HG02763 (cell line): ENCODE measurements at regions not wholly inside any gene's neighbourhood (a gene's known extent, or its start where the extent isn't known, plus 50 kb on each side); places are given as distances from the start of the nearest gene placed in this dataset.
"Not testable (repeated sequence)": the region's sequence is repeated elsewhere in the genome, so short reads cannot be mapped to it uniquely, and the experiment has no call there.

Experiments
- ATAC-seq: cut with Tn5 transposase; IDR thresholded peaks from one replicate; pipeline ENCODE4 v1.9.1; 2021; ENCODE audit warnings: mild to moderate bottlenecking, moderate library complexity; ENCODE audit not compliant: unreplicated experiment

DNA sequence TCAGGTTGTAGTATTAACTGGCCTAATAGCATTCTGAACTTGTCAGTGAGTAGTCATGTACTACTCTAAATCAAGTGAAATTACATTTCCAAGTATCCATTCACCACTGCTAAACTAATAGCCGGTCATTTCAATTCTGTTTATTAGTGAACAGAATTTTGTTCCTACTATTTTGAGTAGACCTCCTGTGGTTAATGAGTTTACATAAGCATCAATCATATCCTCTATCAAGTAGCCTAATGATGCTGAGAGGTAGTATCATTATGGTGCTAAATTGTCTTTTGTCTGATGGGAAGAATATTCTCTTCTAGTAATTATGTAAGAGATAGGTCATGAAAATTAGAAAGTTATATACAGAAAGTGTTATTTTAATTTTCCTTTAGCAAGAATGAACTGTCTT is 602.8 kb downstream of the KCNT2 start:
- no peak for ATAC-seq

DNA sequence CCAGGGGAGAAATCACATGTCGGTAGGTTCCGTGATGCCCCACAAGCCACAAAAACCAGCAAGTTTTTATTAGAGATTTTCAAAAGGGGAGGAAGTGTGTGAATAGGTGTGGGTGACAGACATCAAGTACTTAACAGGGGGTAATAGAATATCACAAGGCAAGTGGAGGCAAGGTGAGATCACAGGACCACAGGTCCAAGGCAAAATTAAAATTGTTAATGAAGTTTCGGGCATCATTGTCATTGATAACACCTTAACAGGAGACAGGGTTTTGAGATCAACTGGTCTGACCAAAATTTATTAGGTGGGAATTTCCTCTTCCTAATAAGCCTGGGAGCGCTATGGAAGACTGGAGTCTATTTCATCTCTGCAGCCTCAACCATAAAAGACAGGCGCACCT is 603.9 kb downstream of the KCNT2 start:
- not testable (repeated sequence) for ATAC-seq

DNA sequence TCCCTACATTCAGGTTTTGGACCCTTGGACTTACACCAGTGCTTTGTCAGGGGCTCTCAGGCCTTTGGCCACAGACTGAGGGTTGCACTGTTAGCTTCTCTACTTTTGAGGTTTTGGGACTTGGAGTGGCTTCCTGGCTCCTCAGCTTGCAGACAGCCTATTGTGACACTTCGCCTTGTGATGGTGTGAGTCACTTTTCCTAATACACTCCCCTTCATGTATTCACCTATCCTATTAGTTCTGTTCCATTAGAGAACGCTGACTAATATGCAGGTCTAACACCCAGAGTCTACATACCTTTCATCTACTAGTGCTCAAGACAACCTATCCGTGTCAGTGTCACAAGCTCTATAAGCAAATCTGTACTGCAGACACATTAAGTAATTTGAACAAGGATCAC is 605.3 kb downstream of the KCNT2 start:
- ATAC-seq = no peak

DNA sequence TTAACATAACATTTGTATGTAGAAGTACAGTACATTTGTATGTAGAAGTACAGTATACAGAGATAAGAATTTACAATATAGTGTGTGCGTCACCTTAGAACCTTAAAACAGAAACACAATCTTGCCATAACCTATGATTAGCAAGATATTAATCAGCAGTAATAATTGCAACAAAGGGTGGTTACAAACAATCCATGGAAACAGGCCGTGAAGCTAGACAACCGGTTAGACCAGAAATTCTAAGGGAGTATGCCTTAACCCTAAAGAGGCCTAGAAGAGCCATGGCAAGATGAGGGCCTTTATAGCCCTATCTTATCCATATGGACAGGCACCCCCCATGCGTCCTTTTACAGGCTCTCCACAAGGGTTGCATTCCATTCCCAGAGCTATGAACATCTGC is 605.9 kb downstream of the KCNT2 start:
- ATAC-seq = not testable (repeated sequence)

DNA sequence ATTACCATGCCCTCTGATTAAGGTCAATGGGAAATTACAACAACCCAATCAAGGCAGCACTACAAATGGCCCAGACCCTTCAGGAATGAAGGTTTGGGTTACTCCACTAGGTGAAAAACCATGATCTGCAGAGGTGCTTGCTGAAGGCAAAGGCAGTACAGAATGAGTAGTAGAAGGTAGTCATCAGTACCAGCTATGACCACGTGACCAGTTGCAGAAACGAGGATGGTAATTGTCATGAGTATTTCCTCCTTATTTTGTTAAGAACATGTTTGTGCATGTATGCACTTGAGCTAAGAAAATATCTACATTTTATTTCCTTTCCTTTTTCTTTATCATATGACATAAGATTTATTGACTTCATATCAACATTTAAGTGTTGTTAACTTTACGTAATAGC is 607.1 kb downstream of the KCNT2 start:
- no peak for ATAC-seq

DNA sequence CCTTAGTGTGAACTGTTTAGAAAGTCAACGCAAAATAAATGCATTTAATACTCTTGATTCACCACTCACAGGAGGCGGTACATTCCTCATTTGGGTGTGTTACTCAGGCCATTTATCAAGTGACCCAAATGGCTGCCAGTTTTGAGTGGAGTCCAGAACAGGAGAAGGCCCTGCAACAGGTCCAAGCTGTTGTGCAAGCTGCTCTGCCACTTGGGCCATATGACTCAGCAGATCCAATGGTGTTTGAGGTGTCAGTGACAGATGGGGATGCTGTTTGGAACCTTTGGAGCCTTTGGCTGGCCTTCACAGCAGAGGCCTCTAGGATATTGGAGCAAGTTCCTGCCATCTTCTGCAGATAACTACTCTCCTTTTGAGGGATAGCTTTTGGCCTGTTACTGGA is 609.2 kb downstream of the KCNT2 start:
- ATAC-seq = no peak

DNA sequence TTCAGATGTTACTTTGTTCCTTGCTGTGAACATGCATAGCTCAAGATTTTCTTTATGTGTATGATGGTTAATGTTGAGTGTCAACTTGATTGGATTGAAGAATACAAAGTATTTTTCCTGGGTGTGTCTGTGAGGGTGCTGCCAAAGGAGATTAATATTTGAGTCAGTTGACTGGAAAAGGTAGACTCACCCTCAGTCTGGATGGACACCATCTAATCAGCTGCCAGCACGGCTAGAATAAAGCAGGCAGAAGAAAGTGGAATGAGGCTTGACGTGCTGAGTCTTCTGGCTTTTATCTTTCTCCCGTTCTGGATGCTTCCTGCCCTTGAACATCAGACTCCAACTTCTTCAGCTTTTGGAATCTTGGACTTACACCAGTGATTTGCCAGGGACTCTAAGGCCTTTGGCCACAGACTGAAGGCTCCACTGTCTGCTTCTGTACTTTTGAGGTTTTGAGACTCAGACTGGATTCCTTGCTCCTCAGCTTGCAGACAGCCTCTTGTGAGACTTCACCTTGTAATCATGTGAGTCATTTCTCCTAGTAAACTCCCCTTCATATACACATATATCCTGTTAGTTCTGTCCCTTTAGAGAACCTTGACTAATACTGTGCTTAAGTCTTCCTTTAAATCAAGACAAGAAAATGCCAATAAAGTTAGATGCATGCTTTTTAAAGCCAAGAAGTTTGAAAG is 626.6 kb downstream of the KCNT2 start:
- ATAC-seq = no peak

DNA sequence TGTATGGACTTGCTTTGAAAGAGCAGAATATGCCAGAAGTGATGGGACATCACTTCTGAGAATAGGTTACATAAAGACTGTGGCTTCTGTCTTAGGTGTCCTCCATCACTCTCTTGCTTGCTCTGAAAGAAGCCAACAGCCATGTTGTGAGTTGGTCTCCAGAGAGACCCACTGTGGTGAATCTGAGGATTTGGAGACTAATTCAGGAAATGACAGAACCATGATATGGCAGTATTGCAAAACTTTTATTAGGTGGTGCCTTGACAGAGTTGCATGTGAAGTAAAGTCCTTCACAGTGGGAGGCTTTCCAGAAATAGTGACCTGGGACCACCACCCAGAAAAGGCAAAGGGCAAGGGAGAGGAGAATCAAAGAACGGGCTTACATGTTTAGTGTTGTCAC is 628.6 kb downstream of the KCNT2 start:
- ATAC-seq = no peak

DNA sequence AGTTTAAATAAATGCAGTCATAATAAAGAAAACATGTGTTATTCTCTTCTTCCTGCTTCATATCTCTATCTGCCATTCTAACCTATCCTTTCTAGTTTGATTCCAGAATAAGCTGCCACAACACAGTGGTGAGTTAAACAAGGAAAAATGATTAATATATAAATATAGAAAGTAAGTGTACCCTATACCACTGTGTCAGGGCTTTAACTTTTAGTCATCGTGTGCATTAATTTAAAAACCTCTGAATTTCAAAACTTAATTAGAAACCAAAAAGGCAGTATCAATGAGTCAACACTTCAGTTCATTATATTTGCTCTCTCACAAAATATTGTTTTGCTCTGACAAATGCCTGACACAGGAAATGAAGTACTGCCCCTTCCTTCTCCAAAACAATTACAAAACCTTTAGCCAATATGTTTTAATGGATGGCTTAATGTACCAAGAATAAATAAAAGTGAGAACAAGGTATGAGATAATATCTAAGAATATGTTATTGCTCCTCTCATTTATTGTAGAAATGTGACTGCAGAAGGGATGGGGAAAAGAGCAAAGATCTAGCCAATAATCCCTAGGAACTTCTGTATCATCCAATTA is 634.8 kb downstream of the KCNT2 start:
- ATAC-seq = no peak

DNA sequence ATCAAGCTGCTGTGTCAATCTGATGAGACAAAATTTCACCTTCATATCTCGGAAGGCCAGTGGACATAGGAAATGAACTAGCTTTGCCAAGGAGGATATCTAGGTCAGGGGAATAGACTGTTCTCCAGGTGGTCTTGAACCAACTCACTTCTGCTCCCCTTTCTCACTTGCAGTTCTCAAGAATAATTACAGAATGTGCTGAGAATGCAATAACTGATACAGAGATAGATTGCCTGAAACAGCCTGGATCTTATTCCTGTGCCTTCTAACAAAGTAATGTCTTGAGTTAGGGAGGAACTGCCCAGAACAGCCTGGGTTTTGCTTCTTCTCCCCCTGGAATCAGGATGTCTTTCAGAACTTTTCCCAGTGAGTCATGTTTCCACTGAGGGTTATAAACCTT is 636.7 kb downstream of the KCNT2 start:
- ATAC-seq = no peak

DNA sequence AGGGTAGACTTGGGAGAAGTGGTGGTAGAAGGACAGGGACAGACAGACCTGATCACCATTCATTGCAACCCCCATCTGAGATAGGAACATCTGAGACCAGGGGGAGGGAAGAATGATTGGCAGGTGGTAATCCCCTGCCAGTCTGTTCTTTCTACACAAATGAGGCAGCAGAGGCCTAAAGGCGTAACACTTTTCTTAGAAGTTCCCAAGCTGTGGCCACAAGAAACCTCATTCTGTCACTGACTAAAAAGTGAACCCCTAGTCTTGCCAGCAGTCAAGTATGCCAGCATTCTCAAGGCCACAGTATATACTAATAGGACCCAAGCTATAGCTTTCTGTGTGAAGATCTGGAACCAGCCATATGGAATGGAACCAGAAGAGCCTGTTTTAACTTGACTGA is 638.0 kb downstream of the KCNT2 start:
- ATAC-seq = no peak

DNA sequence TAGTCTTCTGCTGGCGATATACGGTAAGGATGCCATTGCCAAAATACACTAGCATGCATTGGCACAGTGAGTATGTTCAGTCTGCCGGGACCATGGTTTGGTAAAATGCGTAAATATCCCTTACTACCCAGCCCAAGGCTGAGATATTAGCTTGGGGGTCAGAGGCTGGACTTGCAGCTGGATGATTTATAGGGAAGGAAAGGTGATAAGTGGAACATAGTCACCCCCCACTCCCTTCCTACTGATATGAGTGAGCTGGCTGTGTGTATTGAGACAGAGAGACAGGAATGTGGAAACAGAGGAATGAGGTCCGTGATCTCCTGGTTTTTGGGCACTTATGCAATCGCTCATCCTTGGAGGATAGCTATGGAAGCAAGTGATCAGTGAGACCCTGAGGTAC is 642.8 kb downstream of the KCNT2 start:
- ATAC-seq = no peak

DNA sequence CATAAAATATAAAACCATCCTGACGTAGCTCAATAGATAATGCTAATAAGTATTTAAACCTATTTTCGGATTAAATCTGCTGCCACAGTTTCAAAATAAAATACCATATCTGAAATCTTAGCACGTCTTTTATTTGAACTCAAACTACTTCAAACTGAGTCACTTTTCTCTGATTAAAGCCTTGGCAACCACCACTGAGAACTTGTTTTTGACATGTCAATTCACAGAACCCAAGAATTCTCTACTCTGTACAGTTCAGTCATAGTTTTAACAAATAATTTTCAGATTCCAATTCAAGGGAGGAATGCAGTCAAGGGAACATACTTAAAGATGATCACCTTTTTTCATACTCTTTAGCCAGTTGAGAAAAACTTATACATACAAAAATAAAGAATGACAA is 643.2 kb downstream of the KCNT2 start:
- no peak for ATAC-seq

DNA sequence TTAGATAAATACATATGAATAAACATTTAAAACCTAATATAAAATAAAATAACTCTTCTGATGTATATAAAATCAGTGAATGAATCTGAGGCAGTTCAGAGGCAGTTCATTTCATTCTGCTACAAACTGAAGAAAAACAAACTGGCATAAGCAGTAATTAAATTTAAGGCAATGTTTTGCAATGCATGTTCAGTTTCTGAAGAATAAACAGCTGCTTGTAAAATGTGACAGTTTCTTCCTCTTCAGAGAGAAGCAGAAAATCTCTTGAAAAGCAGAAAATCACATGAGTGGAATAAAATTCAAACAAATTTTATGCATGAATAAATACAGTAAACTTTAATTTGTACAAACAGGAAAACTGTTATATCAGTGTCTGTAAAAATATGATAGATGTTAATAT is 643.7 kb downstream of the KCNT2 start:
- ATAC-seq = no peak

DNA sequence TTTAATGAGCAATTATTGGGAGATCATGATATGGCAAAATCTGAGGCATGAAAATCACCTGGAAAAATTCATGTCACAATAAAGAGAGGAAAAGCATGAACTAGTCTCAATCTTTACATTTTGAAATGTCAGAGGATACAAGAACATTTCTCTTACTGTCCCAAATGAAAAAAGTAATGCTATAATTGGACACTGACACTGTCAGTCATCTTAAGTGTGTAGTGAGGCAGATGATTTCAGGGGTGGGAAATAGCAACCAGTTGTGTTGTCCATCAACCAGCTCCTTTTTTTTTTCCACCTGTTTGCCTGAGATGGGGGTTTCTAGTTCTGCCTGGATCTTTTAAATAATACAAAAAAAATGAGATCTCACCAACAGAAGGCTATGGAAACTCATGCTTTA is 646.2 kb downstream of the KCNT2 start:
- ATAC-seq = no peak

DNA sequence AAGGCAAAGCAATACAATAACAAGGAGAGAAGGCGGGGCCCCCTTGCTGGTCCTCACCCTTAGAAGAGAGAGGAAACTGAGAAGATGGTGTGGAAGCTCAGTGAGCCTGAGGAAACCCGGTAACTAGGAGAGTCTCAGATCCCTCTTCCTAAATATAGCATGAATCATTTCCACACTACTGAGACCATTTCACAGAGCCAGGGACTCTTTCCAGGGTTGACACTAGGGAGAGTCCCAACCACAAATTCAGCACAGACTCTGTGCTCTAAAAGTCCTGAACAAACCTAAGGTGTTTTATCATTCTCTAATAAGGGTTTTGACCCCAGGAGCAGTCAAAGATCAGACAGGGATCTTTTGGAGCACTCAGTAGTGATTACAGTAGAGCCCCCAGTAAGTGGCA is 647.7 kb downstream of the KCNT2 start:
- ATAC-seq = no peak

DNA sequence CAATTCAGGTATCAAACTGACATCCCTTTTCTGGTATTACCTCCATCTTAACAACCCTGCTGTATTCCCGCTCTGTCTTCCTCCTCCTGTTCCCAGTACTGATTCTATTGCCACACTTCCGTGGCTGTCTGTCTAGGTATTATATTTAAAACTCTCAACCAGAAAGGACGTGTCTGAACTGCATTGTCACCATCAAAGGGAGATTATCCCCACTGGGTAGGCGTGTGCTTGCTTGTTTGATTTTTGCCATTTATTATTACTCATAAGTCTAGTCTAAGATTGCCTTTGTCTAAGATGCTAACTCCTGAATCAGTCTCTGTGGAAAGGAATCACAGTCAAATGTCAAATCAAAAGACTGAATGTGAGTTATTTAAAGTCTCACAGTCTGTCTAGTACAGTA is 650.1 kb downstream of the KCNT2 start:
- ATAC-seq = no peak

DNA sequence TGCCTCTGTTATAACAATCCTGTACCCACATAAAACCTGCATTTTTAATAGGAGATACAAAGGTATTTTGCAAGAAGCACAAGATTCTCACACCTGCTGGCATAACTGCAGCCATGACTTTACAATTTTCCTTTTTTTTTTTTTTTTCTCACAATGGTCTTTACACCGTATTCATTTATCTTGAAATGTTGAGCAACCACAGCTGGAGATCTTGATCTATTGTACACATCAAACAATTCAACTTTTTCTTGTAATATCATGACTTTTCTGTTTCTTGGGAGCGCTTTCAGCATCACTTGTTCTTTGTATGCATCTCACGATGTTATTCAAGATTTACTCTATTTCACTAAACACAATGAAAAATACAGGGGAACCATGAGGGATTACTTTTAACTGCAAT is 651.4 kb downstream of the KCNT2 start:
- no peak for ATAC-seq

DNA sequence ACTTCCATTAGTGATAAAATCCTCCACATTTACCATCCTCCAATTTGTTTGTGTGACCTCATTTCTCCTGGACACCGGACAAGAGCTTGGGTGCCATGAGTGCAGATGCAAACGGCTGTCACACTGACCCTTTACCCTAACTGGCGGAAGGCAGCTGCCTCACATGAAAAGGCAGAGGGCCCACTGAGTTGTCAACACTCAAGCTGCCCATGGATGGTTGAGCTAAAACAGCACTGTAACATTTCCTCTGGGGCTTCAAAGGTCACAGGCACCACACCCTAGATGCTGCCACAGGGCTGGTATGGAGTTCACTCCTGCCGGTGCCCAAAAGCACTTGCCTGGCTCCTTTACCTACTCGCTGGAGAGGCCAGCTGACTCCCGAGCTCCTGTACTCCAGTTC is 653.4 kb downstream of the KCNT2 start:
- ATAC-seq = no peak

DNA sequence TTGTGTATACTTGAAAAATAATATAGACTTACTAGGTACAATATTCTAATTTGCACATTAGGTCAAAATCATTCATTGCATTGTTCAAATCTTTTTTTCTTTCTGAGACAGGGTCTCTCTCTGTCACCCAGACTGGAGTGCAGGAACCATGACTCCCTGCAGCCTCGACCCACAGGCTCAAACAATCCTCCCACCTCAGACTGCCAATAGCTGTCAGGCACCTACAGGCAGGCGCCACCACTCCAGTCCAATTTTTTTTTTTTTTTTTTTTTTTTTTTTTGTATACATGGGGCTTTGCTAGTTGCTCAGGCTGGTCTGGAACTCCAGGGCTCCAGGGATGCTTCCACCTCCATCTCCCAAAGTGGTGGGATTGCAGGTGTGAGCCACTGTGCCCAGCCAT is 656.9 kb downstream of the KCNT2 start:
- ATAC-seq = no peak

DNA sequence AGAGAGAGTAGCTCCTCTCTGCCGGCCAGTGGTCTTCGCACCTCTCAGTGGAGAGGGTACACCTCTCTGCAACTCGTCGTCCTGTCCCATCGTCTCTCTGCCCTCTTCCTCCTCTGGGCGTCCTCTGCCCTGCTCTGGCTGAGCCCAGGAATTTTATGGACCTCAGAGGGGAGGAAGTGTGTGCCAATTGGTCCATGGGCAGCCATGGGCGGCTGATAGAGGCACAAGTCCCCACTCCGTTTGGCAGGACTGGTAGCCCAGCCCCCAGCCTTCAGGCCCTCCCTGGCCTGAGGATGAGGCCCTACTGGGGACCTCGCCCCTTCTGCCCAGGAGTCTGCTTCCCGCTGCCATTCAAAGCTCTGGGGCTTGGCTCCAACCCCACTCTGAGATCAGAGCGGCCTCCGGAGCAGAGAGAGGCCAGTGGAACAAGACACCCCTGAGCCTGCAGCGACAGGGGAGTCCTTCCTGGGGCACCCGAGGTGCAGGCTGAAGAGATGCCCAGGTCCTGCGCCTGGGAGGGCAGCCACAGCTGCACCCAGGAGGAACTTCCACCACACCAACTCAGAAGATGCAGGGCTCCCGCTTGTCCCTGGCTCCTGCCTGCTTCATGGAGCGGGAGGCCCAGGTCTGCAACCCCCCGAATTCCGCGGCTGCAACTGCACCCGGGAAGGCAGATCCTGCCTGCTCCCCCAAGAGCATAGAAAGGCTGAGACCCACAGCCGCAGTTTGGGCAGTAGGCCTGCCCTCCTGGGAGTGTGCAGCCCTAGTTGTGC is 659.9 kb downstream of the KCNT2 start:
- ATAC-seq = no peak

DNA sequence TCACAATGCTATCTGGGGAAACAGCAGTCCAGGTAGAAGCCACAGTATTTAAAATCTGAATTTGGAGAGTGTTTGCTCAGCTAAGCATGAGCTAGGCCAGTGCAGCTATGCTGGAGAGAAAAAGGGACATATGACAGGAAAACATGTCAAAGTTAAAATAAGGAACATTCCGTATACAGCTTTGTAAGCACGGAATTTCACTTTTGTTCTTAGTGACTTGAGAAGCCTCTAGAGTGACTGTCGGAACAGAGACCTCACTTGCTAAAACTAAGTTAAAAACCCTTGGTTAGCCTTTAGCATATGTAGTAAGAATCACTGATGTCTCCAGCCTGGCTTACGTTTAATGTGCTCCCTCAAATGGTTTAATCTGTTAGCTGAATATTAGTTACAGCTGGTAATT is 661.7 kb downstream of the KCNT2 start:
- no peak for ATAC-seq
